Nephron (organoid): ENCODE measurements at regions not wholly inside any gene's neighbourhood (a gene's known extent, or its start where the extent isn't known, plus 50 kb on each side); places are given as distances from the start of the nearest gene placed in this dataset.

Experiments
- H3K27ac Mint-ChIP-seq, 3 experiments: 2 replicates each; pipeline ENCODE4 v1.8.0; 2020; ENCODE audit warnings: mixed read lengths in 3 of 3, mild to moderate bottlenecking in 2 of 3, moderate library complexity in 1 of 3
- H3K27me3 Mint-ChIP-seq: 2 replicates; pipeline ENCODE4 v1.8.0; 2021; ENCODE audit warnings: low read depth, mild to moderate bottlenecking, moderate library complexity, mixed read lengths
- H3K36me3 Mint-ChIP-seq: 2 replicates; pipeline ENCODE4 v1.8.0; 2020; ENCODE audit warnings: low read depth, mixed read lengths
- H3K4me1 Mint-ChIP-seq: 2 replicates; pipeline ENCODE4 v1.8.0; 2020; ENCODE audit warnings: mixed read lengths
- H3K4me3 Mint-ChIP-seq, 3 experiments: 2 replicates each; pipeline ENCODE4 v1.8.0; 2020; ENCODE audit warnings: mild to moderate bottlenecking in 3 of 3, mixed read lengths in 3 of 3, moderate library complexity in 2 of 3
- H3K9me3 Mint-ChIP-seq: 2 replicates; pipeline ENCODE4 v1.8.0; 2020; ENCODE audit warnings: mixed read lengths
- TF ChIP-seq, protein P1 (sequence below), 3 experiments: fragments of 200-600 bp; sonication (generic); IDR thresholded peaks; one replicate each; pipeline ENCODE4 v1.5.0; 2021; ENCODE audit warnings: antibody characterized with exemption in 3 of 3; ENCODE audit not compliant: unreplicated experiment in 3 of 3

DNA sequence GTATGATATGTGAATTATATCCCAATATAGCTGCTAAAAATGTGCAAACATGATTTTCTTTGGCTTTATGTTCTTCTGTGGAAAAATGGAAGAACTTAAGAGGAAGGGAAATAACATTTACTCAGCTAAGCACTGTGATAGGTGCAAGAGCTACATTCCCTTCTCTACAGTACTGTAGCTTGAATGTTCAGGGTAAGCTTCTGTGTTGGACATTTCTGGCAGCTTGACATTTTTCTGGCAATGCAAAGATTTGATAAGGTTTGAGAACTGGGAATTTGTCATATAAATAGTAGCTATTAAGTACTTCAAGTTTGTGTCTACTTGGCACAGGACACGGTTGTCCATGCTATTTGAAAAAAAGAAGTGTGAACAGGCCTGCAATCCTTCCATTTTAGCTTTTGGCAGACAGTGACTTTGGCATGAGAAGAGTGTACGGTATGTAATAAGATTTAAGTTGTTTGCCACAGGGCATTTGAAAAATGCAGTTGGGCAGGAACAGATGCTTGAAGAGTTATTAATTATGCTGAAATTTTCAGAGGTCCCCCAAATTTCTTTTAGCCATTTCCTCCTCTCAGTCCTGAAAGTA lies 77.6 kb downstream of the KIF4B start:
- H3K4me3 Mint-ChIP-seq: no peak overlapping the region
- TF ChIP-seq, protein P1, sequence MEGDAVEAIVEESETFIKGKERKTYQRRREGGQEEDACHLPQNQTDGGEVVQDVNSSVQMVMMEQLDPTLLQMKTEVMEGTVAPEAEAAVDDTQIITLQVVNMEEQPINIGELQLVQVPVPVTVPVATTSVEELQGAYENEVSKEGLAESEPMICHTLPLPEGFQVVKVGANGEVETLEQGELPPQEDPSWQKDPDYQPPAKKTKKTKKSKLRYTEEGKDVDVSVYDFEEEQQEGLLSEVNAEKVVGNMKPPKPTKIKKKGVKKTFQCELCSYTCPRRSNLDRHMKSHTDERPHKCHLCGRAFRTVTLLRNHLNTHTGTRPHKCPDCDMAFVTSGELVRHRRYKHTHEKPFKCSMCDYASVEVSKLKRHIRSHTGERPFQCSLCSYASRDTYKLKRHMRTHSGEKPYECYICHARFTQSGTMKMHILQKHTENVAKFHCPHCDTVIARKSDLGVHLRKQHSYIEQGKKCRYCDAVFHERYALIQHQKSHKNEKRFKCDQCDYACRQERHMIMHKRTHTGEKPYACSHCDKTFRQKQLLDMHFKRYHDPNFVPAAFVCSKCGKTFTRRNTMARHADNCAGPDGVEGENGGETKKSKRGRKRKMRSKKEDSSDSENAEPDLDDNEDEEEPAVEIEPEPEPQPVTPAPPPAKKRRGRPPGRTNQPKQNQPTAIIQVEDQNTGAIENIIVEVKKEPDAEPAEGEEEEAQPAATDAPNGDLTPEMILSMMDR (IDR thresholded peaks at IDR 0.05; ENCODE audit: unreplicated experiment in 3 of 3): no peak

DNA sequence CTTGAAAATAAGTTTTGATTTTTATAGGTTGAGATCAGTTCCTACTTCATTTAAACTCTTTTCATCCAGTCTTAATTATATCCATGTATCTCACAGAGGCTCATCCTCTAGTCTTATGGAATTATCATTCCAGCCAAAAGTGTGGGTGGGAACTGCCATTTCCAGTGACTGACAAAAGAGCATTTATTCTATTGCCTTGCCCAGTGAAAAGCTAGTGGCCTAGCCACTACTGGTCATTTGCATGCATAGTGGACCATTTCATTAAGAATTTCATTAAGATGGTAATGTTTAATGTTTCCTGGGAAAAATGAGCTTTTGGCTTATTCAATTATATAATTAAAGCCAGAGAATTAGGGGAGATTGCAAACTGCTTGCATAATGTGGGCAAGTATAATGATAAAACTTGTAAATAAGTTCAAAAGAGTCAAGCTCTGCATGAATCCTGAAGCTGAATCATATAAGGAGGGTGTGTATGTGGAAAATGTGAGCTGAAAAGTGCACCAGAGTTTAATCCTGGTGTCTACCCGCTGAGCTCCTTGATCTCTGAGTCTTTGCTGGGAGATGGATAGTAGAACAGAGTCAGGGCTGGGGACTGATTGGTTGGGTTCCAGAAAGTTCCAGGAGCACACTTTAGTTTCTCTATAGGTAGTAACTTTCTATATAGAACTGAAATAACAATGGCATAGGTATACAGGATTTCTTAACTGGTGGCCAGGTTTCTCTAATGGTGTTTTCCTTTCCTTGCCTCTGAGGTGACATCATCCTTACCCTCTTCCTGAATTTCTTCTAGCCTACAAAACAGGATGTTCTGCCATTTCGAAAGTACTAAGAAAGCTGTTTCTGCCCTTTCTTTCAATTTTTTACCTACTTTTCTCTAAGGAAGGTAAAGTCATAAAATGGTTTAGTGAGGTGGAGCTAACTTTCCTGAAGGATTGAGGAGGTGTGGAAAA lies 78.5 kb downstream of the KIF4B start:
- Mint-ChIP-seq H3K4me3 (no peak overlapping the region), H3K27ac (no peak overlapping the region), H3K9me3 (no peaks in the 10 kb centered on the region), H3K27me3 (peaks cover 20% of the 10 kb centered on the region), H3K36me3 (no peaks in the 10 kb centered on the region), H3K4me1 (peaks cover 17% of the 10 kb centered on the region)
- TF ChIP-seq, protein P1 (IDR thresholded peaks at IDR 0.05; ENCODE audit: unreplicated experiment in 3 of 3): no peak

More for the DNA sequence above, 77.6 kb downstream of the KIF4B start:
- H3K9me3 Mint-ChIP-seq: no peaks in the 10 kb centered on the region
- H3K36me3 Mint-ChIP-seq: no peaks in the 10 kb centered on the region
- no peak overlapping the region for H3K27ac Mint-ChIP-seq
- peaks cover 20% of the 10 kb centered on the region for H3K27me3 Mint-ChIP-seq
- peaks cover 17% of the 10 kb centered on the region for H3K4me1 Mint-ChIP-seq

DNA sequence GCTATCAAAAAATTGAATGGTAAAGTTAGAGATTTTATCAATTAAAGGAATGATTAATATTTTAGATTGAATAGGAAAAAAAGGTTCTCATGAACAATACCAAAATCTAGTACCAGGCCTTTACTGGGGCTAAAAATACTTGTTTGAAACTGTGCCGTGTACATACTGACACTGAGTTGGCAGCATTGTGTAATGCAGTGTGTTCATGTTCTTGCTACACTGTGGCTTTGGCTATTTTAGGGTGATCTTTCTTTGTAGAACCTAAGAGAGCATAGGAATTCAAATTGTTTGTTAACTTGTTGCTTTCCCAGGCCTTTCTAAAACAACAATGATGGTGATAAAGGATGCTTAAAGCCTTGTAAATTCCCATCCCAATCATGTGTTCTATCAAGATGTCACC lies 80.9 kb downstream of the KIF4B start:
- H3K9me3 Mint-ChIP-seq: no peaks in the 10 kb centered on the region
- H3K27me3 Mint-ChIP-seq: peaks cover 28% of the 10 kb centered on the region
- H3K4me3 Mint-ChIP-seq: no peak overlapping the region
- H3K27ac Mint-ChIP-seq: no peak overlapping the region
- no peaks in the 10 kb centered on the region for H3K36me3 Mint-ChIP-seq
- H3K4me1 Mint-ChIP-seq: peaks cover 10% of the 10 kb centered on the region
- TF ChIP-seq, protein P1 (IDR thresholded peaks at IDR 0.05; ENCODE audit: unreplicated experiment in 3 of 3): no peak

DNA sequence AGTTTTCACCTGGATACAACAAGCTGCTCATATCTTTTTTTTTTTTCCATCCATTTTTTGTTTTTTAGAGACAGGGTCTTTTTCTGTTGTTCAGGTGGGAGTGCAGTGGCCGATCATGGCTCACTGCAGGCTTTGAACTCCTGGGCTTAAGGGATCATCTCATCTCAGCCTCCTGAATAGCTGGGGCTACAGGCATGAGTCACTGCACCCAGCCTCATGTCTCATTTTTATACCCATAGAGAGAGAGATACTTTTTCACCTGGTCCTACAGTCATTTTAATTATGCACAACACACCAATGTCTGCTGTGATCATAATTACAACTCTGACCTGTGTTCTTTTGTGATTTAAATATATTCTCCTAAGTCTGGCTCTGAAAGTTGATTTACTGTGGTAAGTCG lies 84.4 kb downstream of the KIF4B start:
- no peaks in the 10 kb centered on the region for H3K36me3 Mint-ChIP-seq
- TF ChIP-seq, protein P1 (IDR thresholded peaks at IDR 0.05; ENCODE audit: unreplicated experiment in 3 of 3): no peak
- H3K27me3 Mint-ChIP-seq: peaks cover 32% of the 10 kb centered on the region
- no peak overlapping the region for H3K27ac Mint-ChIP-seq
- no peaks in the 10 kb centered on the region for H3K9me3 Mint-ChIP-seq
- H3K4me1 Mint-ChIP-seq: no peaks in the 10 kb centered on the region
- no peak overlapping the region for H3K4me3 Mint-ChIP-seq

DNA sequence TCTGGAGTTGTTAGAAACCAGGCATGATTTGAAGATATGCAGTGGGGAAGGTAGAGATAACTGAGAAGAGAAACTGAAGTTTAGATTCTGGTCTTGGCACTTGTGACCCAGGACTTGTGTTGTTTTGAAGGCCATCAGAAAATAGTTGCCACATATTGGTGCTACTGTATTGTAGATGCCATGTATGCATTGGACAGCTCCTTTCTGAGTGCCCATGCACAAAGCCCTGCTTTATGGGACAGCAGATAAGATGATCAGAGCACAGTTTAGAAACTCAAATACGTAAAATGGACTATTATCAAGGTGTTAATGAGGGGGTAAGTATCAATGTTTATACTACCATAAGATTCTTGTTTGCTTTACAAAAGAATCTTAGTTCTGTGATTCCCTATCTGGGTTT lies 84.9 kb downstream of the KIF4B start:
- Mint-ChIP-seq H3K9me3 (no peaks in the 10 kb centered on the region), H3K27ac (no peak overlapping the region)
- TF ChIP-seq, protein P1 (IDR thresholded peaks at IDR 0.05; ENCODE audit: unreplicated experiment in 3 of 3): no peak

More for the DNA sequence above, 84.9 kb downstream of the KIF4B start:
- Mint-ChIP-seq H3K4me3 (no peak overlapping the region), H3K36me3 (no peaks in the 10 kb centered on the region), H3K4me1 (no peaks in the 10 kb centered on the region), H3K27me3 (peaks cover 31% of the 10 kb centered on the region)
